Liver (tissue), 3 donors: ENCODE measurements at regions not wholly inside any gene's neighbourhood (a gene's known extent, or its start where the extent isn't known, plus 50 kb on each side); places are given as distances from the start of the nearest gene placed in this dataset.

ENCODE experiments used
- EGR1 ChIP-seq, 2 donors: IDR thresholded peaks; 2 replicates each; pipeline ENCODE4 v1.6.1; 2016 to 2018; ENCODE audit warnings: antibody characterized with exemption in 2 of 2, low read depth in 2 of 2
- FOXA1 ChIP-seq: IDR thresholded peaks from 2 replicates; pipeline ENCODE4 v1.6.1; 2016; ENCODE audit warnings: antibody characterized with exemption
- GABPA ChIP-seq, 2 donors: IDR thresholded peaks in 1 of 2; conservative IDR thresholded peaks in 1 of 2; 2 replicates each; pipeline ENCODE4 v1.6.1; 2016; ENCODE audit warnings: antibody characterized with exemption in 2 of 2, mild to moderate bottlenecking in 1 of 2, moderate library complexity in 1 of 2
- JUND ChIP-seq, 2 donors: IDR thresholded peaks; 2 replicates each; pipeline ENCODE4 v1.6.1; 2016; ENCODE audit warnings: antibody characterized with exemption in 2 of 2
- MAX ChIP-seq: IDR thresholded peaks from 2 replicates; pipeline ENCODE4 v1.6.1; 2016; ENCODE audit warnings: antibody characterized with exemption
- RAD21 ChIP-seq, 2 donors: IDR thresholded peaks; 2 replicates each; pipeline ENCODE4 v1.6.1; 2016; ENCODE audit warnings: antibody characterized with exemption in 2 of 2, mild to moderate bottlenecking in 2 of 2
- REST ChIP-seq: IDR thresholded peaks from 2 replicates; pipeline ENCODE4 v1.6.1; 2016; ENCODE audit warnings: antibody characterized with exemption, mild to moderate bottlenecking
- SP1 ChIP-seq: IDR thresholded peaks from 2 replicates; pipeline ENCODE4 v1.6.1; 2018; ENCODE audit warnings: antibody characterized with exemption, mild to moderate bottlenecking
- TAF1 ChIP-seq: conservative IDR thresholded peaks from 2 replicates; pipeline ENCODE4 v1.6.1; 2016; ENCODE audit warnings: antibody characterized with exemption, mild to moderate bottlenecking
- YY1 ChIP-seq: IDR thresholded peaks from 2 replicates; pipeline ENCODE4 v1.6.1; 2016; ENCODE audit warnings: antibody characterized with exemption, mild to moderate bottlenecking
- ZBTB33 ChIP-seq: IDR thresholded peaks from 2 replicates; pipeline ENCODE4 v1.6.1; 2016; ENCODE audit warnings: antibody characterized with exemption
- TF ChIP-seq, protein P1 (sequence below): fragments of 150-350 bp; IDR thresholded peaks from 2 replicates; pipeline ENCODE4 v1.5.1; 2017; ENCODE audit warnings: improper control_type of control experiment, low read depth, low read length; ENCODE audit not compliant: missing input control
- TF ChIP-seq, protein P2 (sequence below): IDR thresholded peaks from 2 replicates; pipeline ENCODE4 v1.6.1; 2016; ENCODE audit warnings: antibody characterized with exemption
- donor health status: healthy.
- donor health status: healthy.

- TF ChIP-seq, protein P1, sequence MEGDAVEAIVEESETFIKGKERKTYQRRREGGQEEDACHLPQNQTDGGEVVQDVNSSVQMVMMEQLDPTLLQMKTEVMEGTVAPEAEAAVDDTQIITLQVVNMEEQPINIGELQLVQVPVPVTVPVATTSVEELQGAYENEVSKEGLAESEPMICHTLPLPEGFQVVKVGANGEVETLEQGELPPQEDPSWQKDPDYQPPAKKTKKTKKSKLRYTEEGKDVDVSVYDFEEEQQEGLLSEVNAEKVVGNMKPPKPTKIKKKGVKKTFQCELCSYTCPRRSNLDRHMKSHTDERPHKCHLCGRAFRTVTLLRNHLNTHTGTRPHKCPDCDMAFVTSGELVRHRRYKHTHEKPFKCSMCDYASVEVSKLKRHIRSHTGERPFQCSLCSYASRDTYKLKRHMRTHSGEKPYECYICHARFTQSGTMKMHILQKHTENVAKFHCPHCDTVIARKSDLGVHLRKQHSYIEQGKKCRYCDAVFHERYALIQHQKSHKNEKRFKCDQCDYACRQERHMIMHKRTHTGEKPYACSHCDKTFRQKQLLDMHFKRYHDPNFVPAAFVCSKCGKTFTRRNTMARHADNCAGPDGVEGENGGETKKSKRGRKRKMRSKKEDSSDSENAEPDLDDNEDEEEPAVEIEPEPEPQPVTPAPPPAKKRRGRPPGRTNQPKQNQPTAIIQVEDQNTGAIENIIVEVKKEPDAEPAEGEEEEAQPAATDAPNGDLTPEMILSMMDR, result no peak
- TF ChIP-seq YY1, result no peak
- TF ChIP-seq, protein P2, sequence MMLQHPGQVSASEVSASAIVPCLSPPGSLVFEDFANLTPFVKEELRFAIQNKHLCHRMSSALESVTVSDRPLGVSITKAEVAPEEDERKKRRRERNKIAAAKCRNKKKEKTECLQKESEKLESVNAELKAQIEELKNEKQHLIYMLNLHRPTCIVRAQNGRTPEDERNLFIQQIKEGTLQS, result no peak
- no peak for TF ChIP-seq REST
- no peak for TF ChIP-seq MAX
- no peak for TF ChIP-seq TAF1
- TF ChIP-seq FOXA1, result no peak
- TF ChIP-seq GABPA (IDR thresholded peaks at IDR 0.05 in 1 of 2, conservative IDR thresholded peaks at IDR 0.05 in 1 of 2), result no peak
- TF ChIP-seq RAD21 (IDR thresholded peaks at IDR 0.05), result no peak
- no peak for TF ChIP-seq ZBTB33
- TF ChIP-seq JUND (IDR thresholded peaks at IDR 0.05), result no peak
- TF ChIP-seq EGR1 (IDR thresholded peaks at IDR 0.05; ENCODE audit: low read depth in 2 of 2), result no peak
- TF ChIP-seq SP1, result no peak
Observed at GRCh38 chr5:8829323-8830029, 716.4 kb downstream of the SEMA5A start.
